CD4-positive, alpha-beta T cell treated with Interleukin-17A for 1 hour (primary cell): ENCODE measurements at regions not wholly inside any gene's neighbourhood (a gene's known extent, or its start where the extent isn't known, plus 50 kb on each side); places are given as distances from the start of the nearest gene placed in this dataset.

Experiments used
- DNase-seq: peaks from one replicate; pipeline ENCODE4 v3.0.0-alpha.2; 2020

DNA sequence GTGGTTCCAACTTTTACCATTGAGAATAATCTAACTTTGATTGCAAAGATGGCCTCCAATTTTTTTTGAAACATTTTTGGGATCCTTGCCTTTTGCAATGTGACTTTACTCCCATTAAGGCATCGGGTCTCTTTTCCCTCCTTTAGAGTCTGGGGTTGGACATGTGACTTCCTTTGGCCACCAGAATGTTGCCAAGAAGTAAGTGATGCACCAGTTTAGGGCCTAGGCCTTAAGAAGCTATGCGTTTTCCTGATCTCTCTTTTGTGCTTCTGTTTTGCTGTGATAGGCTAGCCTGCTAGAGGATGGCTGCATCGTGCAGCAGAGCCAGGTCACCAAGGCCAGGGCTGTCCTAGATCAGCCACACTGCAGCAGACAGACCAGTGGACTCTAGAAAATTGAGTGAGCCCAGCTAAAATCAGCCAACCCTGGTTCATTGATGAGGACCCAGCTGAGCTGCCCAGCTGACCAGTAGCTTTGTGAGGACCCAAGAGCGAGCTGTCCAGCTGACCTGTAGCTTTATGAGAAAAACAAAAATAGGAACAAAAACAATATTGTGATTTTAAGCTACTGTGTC is 594.0 kb upstream of the JAG1 start:
- no peak for DNase-seq

DNA sequence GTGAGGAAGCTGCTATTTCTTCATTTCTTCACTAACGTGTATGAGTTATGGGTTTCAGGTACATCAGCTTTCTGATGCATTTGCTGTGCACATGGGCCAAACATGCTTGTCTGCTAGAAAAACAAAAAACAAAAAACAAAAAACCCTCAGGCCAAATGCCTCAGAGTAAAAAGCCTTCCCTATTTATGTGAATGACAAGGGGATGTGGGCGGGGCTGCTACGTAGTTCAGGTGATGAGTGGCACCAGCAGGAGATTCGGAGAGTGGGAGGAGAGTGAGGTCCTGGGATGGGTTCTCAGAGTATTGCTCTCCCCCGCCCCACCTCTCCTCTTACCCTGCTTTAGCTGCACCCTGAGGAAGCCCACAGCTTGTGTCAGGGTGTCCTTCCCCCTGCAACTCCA is 596.8 kb upstream of the JAG1 start:
- DNase-seq = no peak

GRCh38 chr20:11271319-11271718 is 597.5 kb upstream of the JAG1 start:
- DNase-seq = no peak

DNA sequence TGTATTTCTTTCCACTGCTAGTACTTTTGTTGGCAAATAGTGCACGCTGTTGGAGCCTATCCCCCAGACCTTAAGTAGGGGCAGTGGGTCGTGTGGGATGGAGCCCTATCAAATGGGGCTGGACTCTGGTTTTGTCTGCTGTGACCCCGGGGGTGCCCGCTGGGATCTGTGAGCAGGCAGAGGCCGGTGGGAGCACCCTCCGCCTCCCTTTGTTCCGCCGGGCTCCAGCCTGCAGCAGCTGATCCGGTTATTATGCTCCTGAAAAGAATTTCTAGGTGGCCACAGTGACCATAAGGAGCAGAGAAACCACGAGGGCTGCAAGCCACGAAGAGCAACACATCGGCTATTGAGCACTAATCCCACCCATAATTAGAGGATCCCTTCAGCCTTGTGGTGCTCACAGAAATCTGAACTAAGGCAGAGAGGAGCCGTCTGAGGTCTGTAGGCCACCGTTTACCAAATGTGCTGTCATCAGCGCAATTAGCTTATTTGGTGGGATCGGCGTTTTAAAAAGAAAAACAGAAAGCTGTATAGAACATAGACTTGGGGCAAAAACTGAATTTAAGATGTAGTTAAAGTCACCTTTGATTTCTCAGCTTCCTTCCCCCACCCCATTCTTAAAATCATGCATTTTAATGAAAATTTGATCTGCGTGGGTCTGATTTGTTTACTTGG is 598.3 kb upstream of the JAG1 start:
- no peak for DNase-seq

- DNase-seq = no peak
These were observed 600.4 kb upstream of the JAG1 start for GRCh38 chr20:11274141-11274594.

DNA sequence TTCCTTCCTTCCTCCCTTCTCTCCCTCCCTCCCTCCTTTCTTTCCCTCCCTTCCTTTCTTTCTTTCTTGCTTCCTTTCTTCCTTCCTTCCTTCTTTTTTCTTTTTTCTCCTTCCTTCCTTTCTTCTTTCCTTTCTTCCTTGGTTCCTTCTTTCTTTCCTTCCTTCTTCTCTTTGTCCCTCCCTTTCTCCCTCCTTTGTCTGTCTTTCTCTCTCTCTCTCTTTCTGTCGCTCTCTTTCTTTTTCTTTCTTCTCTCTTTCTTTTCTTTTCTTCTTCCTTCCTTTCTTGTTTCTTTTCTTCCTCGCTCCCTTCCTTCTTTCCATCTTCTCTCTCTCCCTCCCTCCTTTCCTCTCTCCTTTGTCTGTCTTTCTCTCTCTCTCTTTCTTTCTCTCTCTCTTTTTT is 601.9 kb upstream of the JAG1 start:
- DNase-seq = no peak

DNA sequence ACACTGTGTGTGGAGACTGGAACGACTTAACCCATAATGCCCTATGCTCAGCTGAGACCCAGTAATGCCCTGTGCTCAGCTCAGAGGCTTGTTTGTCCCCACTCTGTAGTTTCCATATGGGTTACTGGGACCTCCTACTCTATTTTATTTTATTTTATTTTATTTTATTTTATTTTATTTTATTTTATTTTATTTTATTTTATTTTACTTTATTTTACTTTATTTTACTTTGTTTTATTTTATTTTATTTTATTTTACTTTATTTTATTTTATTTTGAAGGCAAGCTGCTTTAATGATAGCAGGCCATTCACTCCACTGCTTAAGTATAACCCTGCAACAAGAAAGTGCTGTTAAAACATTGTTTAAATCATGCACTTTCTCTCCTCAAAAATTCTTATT is 603.4 kb upstream of the JAG1 start:
- no peak for DNase-seq

DNA sequence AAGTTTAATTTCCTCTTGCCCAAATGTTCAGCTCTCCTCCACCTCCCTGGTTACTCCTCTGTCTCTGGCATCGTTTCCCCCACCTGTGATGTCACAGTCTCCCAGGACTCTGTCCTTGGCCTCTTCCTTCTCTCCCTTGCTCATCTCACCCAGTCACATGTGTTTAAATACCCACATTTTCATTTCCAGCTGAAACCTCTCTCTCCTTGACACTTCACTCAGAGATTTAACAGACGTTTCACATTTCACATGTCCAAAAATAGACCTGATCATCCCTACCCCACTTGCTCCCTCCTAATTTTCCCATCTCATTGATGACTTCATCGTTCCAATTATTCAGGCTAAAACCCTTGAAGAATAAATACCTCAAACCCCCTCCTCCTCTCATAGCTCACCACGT is 604.1 kb upstream of the JAG1 start:
- DNase-seq = no peak

DNA sequence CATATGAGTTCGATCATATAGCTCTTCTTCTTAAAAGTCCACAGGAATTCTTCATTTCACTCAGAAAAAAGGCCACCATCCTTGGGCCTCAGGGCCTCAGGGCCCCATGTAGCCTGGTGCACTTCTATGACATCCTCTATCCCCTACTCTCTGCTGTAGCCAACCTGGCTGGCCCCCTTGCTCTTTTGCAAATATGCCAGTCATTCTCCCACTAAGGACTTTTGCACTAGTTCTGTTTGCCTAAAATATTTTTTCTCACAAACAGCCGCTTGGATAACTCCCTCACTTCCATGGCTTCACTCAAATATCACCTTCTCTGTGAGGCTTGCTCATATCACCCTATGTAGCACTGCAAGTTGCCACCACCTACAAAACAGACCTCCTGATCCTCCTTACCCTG is 604.7 kb upstream of the JAG1 start:
- DNase-seq = no peak

DNA sequence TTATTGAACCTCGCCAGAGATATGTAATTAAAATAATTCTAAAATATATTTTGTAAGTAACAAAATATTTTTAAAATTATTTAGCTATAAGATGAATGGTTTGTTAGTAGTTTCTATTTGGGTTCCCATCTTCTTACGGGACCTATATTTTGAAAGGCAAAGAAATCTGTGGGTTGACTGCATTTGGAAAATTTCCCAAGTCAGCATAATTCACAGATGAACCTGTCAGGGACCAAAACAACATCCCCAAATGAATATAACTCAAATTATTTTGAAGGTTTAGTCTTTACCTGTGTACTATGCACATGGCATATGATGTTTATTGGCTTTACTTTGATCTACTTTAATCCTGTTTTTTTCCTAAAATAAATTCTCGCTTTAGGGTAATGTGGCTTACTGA is 607.4 kb upstream of the JAG1 start:
- DNase-seq = no peak

DNA sequence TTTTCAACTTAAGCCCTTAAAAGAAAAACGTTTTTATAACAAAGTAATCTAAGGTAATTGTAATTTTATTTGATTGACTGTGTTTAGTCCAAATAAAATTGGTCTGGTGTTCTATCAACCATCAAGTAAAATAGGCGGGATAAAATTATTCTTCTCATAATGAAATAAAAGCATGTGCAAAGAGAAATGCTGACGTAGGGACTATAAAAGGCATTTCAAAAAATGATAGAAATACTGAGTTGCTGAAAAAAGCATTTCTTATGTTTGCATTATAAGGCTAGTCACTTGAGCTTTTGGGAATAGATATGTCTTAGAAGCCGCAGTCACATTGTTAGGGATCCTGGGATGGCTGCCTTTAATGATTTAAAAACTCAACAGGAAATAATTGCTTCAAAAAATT is 608.0 kb upstream of the JAG1 start:
- no peak for DNase-seq

GRCh38 chr20:11287126-11287525 is 613.3 kb upstream of the JAG1 start:
- no peak for DNase-seq

DNA sequence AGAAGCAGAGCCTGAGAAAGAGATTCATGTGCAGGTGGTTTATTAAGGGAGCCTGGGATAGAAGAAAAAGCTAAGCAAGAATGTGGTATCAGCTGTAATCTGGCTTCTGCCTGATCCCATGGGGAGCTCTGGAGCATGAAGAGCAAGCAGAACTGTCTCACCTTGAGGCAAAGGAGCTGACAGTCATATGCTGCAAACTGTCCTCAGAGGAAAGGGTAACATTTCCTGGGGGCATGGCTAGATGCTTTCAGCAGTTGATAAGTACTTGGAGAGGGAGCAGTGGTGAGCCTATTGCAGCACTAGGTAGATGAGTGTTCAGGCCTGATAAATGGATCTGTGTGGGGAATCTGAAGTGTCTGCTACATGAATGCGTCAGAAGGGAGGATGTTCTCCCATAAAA is 621.5 kb upstream of the BTBD3 start:
- DNase-seq = no peak

DNA sequence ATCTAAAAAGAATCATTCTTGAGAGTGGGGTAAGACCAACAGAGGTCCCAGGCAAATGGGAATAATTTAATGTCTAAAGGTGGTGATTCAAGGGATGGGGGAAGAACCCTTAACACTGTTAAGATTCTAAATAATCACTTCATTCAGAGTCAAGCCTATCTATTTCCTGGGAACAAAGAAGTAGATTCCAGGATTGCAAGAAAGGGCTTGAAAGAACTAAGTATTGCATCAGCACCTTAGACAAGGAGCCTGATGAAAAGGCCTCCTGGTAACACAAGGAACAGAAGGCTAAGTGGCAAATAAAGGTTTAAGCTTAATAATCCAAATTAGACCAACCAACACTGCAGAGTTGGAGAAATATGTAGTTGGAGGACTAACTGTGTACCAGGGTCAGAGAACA is 620.7 kb upstream of the BTBD3 start:
- no peak for DNase-seq

GRCh38 chr20:11301699-11302098 is 616.0 kb upstream of the BTBD3 start:
- no peak for DNase-seq

GRCh38 chr20:11302436-11302835 is 615.3 kb upstream of the BTBD3 start:
- no peak for DNase-seq

- DNase-seq = no peak
These were observed 612.9 kb upstream of the BTBD3 start for GRCh38 chr20:11304795-11305194.

DNA sequence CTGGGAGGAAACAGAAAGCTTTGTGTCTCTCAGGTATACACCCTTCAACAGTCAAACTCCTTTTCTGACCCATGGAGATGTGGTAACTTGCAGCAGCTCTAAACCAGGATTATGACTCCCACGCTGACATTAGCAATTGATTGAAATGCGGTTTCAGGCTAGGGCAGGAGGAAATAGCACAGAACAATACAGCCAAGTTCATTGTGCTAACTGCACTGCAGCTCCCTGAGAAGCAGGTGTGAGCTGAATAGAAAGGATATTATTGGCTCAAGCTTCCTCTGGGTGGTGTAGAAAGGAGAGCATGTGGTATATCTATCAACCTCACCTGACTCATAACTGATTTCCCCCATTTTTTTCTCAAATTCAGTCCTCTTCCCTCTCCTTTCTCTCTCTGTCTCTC is 612.3 kb upstream of the BTBD3 start:
- no peak for DNase-seq

DNA sequence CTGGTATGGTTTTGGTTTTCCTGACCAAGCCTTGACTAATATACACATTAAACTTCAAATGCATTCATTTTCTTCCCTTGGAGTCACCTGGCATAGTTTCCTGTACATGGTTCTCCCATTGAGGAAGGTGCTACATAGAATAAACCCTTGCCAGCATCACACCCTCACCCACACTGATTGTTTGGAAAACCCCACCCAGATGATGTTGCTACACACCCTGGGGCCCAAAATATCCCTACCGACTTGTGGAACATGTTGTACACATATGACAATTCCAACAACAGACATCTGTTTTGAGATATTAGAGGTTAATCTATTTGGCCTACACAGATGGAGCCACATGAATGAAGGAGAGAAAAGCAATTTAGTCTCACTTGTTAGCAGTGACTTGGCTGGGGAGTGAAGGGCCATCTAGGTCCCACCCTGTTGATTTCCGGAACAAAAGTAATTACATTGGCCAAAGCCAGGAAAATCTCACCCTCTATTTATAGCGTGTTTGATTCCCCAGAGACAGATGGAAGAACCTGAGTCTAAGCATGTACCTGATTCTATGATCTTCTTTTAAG is 606.0 kb upstream of the BTBD3 start:
- DNase-seq = no peak

DNA sequence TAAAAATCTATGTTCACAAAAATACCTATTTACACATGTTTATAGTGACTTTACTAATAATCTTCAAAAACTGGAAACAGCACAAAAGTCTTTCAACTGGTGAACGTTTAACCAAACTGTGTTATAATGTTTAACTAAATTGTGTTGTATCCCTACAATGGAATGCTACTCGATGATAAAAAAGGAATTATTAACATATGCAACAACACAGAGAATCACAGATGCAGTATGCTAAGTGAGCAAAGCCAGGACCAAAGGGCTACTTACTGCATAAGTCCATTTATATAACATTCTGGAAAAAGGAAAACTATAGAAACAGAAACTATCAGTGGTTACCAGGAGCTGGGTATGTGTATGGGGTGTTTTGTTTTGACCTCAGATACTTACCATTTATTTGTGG is 602.2 kb upstream of the BTBD3 start:
- DNase-seq = no peak

DNA sequence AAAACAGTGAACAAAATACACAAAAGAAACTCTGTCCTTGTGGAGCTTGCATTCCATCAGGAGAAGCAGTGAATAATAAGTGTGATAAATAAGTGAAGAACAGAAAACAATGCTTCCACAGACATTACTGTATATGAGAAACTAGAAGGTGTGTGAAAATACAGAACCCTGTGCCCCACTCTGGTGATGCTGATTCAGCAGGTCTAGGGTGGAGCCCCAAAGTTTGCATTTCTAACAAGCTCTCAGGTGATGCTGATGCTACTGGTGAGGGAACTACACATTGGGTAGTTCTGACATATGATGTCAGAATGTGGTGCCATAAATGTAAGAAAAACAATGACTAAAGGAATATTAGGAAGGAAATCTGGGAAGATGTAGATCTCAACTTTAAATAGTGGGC is 601.4 kb upstream of the BTBD3 start:
- no peak for DNase-seq

DNA sequence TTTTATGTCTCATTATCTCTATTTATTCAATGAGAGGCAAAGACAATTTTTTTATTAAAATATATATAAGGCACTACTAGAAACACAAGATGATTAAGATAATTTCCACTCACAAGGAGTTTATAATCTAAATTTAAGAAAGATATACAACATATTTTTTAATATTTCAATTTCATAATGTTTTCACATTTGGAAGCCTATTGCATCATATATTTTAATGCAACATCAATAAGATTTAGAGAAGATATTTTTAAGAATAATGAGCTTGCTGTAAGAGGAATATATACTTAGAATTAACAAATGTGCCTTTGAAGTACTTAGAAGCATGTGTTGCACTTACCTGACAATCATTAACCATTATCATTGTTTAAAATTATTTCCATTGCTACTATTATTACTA is 597.7 kb upstream of the BTBD3 start:
- no peak for DNase-seq

- DNase-seq = no peak
These were observed 593.9 kb upstream of the BTBD3 start for GRCh38 chr20:11323816-11324215.

- DNase-seq = no peak
These were observed 592.7 kb upstream of the BTBD3 start for GRCh38 chr20:11324990-11325389.

DNA sequence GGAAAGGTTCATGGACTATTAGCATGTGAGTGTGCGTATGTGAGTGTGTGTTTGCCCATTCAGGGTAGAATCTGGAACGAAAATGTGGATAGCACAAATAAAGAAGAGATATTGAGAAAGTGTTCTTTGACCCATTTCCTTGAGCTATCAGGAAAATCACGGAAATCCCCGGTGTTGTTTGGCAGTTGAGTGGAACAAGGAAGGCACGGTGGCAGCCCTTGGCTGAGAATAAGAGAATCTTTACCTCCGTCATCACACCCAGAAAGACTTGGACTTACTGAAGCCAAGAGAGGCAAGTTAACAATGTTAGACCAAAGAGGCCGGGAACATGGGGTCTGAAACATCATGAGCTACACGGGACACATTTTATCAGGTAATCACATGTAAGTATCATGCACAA is 588.9 kb upstream of the BTBD3 start:
- no peak for DNase-seq
